SK-N-SH (cell line): ENCODE measurements at regions not wholly inside any gene's neighbourhood (a gene's known extent, or its start where the extent isn't known, plus 50 kb on each side); places are given as distances from the start of the nearest gene placed in this dataset.

Experiments used
- EZH2phosphoT487 ChIP-seq: fragments of 200-600 bp; sonication (generic); IDR thresholded peaks from 2 replicates; pipeline ENCODE4 v1.6.1; 2017; ENCODE audit warnings: low read depth, mixed run types, mild to moderate bottlenecking, antibody characterized with exemption, moderate library complexity, borderline replicate concordance
- RAD21 ChIP-seq: IDR thresholded peaks from 2 replicates; pipeline ENCODE4 v1.6.1; 2012; ENCODE audit warnings: mild to moderate bottlenecking, low read length
- RFX5 ChIP-seq: IDR thresholded peaks from 2 replicates; pipeline ENCODE4 v1.6.1; 2012; ENCODE audit warnings: mild to moderate bottlenecking, improper control_type of control experiment, low read length
- TF ChIP-seq, protein P1 (sequence below): fragments of 150-350 bp; IDR thresholded peaks from 2 replicates; pipeline ENCODE4 v1.6.1; 2017; ENCODE audit warnings: antibody characterized with exemption, low read length, low read depth, borderline replicate concordance
- TF ChIP-seq, protein P2 (sequence below): fragments of 200-600 bp; sonication (generic); IDR thresholded peaks from 2 replicates; pipeline ENCODE4 v1.6.1; 2017; ENCODE audit warnings: antibody characterized with exemption, mild to moderate bottlenecking, moderate library complexity
- TF ChIP-seq, protein P3 (sequence below): IDR thresholded peaks from 2 replicates; pipeline ENCODE4 v1.4.0; 2012; ENCODE audit warnings: low read depth

DNA sequence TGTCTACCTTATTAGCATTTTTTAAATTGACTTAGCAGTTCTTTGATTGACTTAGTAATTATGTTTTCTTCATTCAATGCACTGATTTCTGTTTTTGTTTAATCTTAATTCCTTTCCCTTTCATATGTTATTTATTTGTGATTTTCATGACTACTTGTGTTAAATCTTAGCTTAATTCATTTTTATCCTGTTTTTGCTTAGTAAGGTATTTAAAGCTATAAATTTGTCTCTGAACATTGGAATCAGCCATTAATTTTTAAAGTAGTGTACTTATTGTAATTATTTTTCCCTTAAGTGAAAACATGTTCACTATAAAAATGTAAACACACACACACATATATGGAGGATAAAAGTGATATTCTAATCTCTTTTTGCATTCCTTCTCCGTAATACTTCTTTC lies 109.1 kb upstream of the DIPK2B start:
- TF ChIP-seq, protein P1, sequence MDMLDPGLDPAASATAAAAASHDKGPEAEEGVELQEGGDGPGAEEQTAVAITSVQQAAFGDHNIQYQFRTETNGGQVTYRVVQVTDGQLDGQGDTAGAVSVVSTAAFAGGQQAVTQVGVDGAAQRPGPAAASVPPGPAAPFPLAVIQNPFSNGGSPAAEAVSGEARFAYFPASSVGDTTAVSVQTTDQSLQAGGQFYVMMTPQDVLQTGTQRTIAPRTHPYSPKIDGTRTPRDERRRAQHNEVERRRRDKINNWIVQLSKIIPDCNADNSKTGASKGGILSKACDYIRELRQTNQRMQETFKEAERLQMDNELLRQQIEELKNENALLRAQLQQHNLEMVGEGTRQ, result no peak
- TF ChIP-seq, protein P2, sequence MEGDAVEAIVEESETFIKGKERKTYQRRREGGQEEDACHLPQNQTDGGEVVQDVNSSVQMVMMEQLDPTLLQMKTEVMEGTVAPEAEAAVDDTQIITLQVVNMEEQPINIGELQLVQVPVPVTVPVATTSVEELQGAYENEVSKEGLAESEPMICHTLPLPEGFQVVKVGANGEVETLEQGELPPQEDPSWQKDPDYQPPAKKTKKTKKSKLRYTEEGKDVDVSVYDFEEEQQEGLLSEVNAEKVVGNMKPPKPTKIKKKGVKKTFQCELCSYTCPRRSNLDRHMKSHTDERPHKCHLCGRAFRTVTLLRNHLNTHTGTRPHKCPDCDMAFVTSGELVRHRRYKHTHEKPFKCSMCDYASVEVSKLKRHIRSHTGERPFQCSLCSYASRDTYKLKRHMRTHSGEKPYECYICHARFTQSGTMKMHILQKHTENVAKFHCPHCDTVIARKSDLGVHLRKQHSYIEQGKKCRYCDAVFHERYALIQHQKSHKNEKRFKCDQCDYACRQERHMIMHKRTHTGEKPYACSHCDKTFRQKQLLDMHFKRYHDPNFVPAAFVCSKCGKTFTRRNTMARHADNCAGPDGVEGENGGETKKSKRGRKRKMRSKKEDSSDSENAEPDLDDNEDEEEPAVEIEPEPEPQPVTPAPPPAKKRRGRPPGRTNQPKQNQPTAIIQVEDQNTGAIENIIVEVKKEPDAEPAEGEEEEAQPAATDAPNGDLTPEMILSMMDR, result no peak
- TF ChIP-seq EZH2phosphoT487, result no peak
- no peak for TF ChIP-seq RFX5
- TF ChIP-seq RAD21, result no peak
- TF ChIP-seq, protein P3, sequence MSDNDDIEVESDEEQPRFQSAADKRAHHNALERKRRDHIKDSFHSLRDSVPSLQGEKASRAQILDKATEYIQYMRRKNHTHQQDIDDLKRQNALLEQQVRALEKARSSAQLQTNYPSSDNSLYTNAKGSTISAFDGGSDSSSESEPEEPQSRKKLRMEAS, result no peak
